HCT116 (cell line): ENCODE measurements at regions not wholly inside any gene's neighbourhood (a gene's known extent, or its start where the extent isn't known, plus 50 kb on each side); places are given as distances from the start of the nearest gene placed in this dataset.

Experiments used
- ATAC-seq: fragments of 200-7000 bp; cut with Tn5 transposase; 2 replicates; pipeline ENCODE4 v1.9.1; 2020; ENCODE audit warnings: mild to moderate bottlenecking, moderate library complexity
- BruUV-seq: library from RNA; stranded (reverse); fragments of 400-500 nt; replicated peaks from 2 replicates; lab custom pipeline; 2021; lab: Mats Ljungman, UMichigan
- CTCF ChIA-PET: fragments of 300-600 bp; sonication (Branson Sonifier 250); formaldehyde crosslinking; loops from one replicate; lab custom pipeline; 2021; ENCODE audit warnings: antibody characterized with exemption; lab: Charles Lee
- POLR2A ChIA-PET: fragments of 300-600, 350-600 bp; sonication (Branson Sonifier 250); formaldehyde crosslinking; loops from one replicate; lab custom pipeline; 2021; ENCODE audit warnings: antibody characterized with exemption; lab: Charles Lee
- RAD21 ChIA-PET, 2 experiments: fragments of 300-600 bp; sonication (Branson Sonifier 250); formaldehyde crosslinking; loops; one replicate each; lab custom pipeline; 2023; ENCODE audit warnings: low total read pairs in 2 of 2; ENCODE audit not compliant: uncharacterized antibody in 2 of 2, unreplicated experiment in 2 of 2, low non-redundant PET in 1 of 2; lab: Charles Lee
- DNase-seq: peaks from one replicate; pipeline ENCODE4 v3.0.0-alpha.2; 2010; ENCODE audit warnings: low read depth, low spot score
- H2AFZ ChIP-seq: fragments of 200-600 bp; shearing (Covaris generic), sonication (generic); 2 replicates; pipeline ENCODE4 v1.6.1; 2017; ENCODE audit warnings: low read depth, mixed run types, mixed read lengths, antibody characterized with exemption, low read length; ENCODE audit not compliant: poor library complexity, severe bottlenecking
- H3K27ac ChIP-seq: 2 replicates; pipeline ENCODE4 v1.5.1; 2012; ENCODE audit warnings: low read depth, low read length
- H3K27me3 ChIP-seq: fragments of 200-600 bp; sonication (generic); 2 replicates; pipeline ENCODE4 v1.6.1; 2016; ENCODE audit warnings: mixed run types, low read length, mixed read lengths; ENCODE audit not compliant: insufficient read depth
- H3K36me3 ChIP-seq, 2 experiments: fragments of 200-500 bp in 1 of 2; fragments of 200-600 bp in 1 of 2; sonication (Bioruptor generic) in 1 of 2; sonication (generic) in 1 of 2; 2 replicates each; pipeline versions ENCODE4 v1.5.1 to v1.6.1; 2014 to 2016; ENCODE audit warnings: low read length in 2 of 2, inconsistent platforms in 1 of 2, mixed read lengths in 1 of 2, mixed run types in 1 of 2; ENCODE audit not compliant: insufficient read depth in 2 of 2, control insufficient read depth in 1 of 2
- H3K4me1 ChIP-seq, 2 experiments: fragments of 200-600 bp in 1 of 2; sonication (generic) in 1 of 2; 2 replicates each; pipeline versions ENCODE4 v1.5.1 to v1.6.1; 2012 to 2017; ENCODE audit warnings: low read length in 2 of 2, inconsistent platforms in 1 of 2, mild to moderate bottlenecking in 1 of 2, mixed read lengths in 1 of 2, mixed run types in 1 of 2, moderate library complexity in 1 of 2; ENCODE audit not compliant: insufficient read depth in 2 of 2, control insufficient read depth in 1 of 2
- H3K4me2 ChIP-seq: fragments of 200-600 bp; sonication (generic); 2 replicates; pipeline ENCODE4 v1.6.1; 2017; ENCODE audit warnings: mixed run types, low read length, mixed read lengths
- H3K4me3 ChIP-seq, 2 experiments: fragments of 200-600 bp in 1 of 2; sonication (generic) in 1 of 2; replicated peaks in 1 of 2; 2 replicates each; pipeline ENCODE4 v1.5.1; 2011 to 2016; ENCODE audit warnings: low read length in 2 of 2, control low read depth in 1 of 2, low read depth in 1 of 2, mild to moderate bottlenecking in 1 of 2, mixed read lengths in 1 of 2, mixed run types in 1 of 2
- H3K79me2 ChIP-seq: fragments of 200-600 bp; sonication (generic); 2 replicates; pipeline ENCODE4 v1.6.1; 2017; ENCODE audit warnings: mild to moderate bottlenecking, mixed run types, low read length, moderate library complexity, mixed read lengths; ENCODE audit not compliant: insufficient read depth
- H3K9ac ChIP-seq: fragments of 200-600 bp; sonication (generic); 2 replicates; pipeline ENCODE4 v1.6.1; 2016; ENCODE audit warnings: low read length, mixed read lengths
- H3K9me2 ChIP-seq: fragments of 200-600 bp; sonication (generic), shearing (Covaris generic); 2 replicates; pipeline ENCODE4 v1.6.1; 2017; ENCODE audit warnings: mixed run types, mild to moderate bottlenecking, moderate library complexity; ENCODE audit not compliant: insufficient read depth
- H3K9me3 ChIP-seq, 2 experiments: fragments of 200-500 bp in 1 of 2; fragments of 200-600 bp in 1 of 2; sonication (Bioruptor generic) in 1 of 2; sonication (generic) in 1 of 2; 2 replicates each; pipeline ENCODE4 v1.6.1; 2014 to 2017; ENCODE audit warnings: low read length in 2 of 2, mixed read lengths in 2 of 2, inconsistent platforms in 1 of 2, low read depth in 1 of 2, mild to moderate bottlenecking in 1 of 2, mixed run types in 1 of 2, moderate library complexity in 1 of 2; ENCODE audit not compliant: control insufficient read depth in 1 of 2, insufficient read depth in 1 of 2
- H4K20me1 ChIP-seq: fragments of 200-600 bp; sonication (generic), shearing (Covaris generic); 2 replicates; pipeline ENCODE4 v1.6.1; 2017; ENCODE audit warnings: mixed run types, mild to moderate bottlenecking, moderate library complexity; ENCODE audit not compliant: insufficient read depth
- ATF3 ChIP-seq: IDR thresholded peaks from 2 replicates; pipeline ENCODE4 v1.6.1; 2012
- CBX3 ChIP-seq: IDR thresholded peaks from 2 replicates; pipeline ENCODE4 v1.6.1; 2012; ENCODE audit warnings: low read depth
- CEBPB ChIP-seq: IDR thresholded peaks from 2 replicates; pipeline ENCODE4 v1.6.1; 2012; ENCODE audit warnings: low read depth
- CTCF ChIP-seq, 3 experiments: fragments of 200-600 bp in 1 of 3; sonication (generic) in 1 of 3; IDR thresholded peaks in 2 of 3; conservative IDR thresholded peaks in 1 of 3; 2 replicates each; pipeline ENCODE4 v1.5.1; 2012 to 2017; ENCODE audit warnings: low read depth in 2 of 3, low read length in 2 of 3, antibody characterized with exemption in 1 of 3, borderline replicate concordance in 1 of 3, control low read depth in 1 of 3, mild to moderate bottlenecking in 1 of 3, mixed read lengths in 1 of 3, mixed run types in 1 of 3, moderate library complexity in 1 of 3; ENCODE audit not compliant: insufficient read depth in 1 of 3
- EGR1 ChIP-seq: IDR thresholded peaks from 2 replicates; pipeline ENCODE4 v1.6.1; 2012; ENCODE audit warnings: low read depth
- ELF1 ChIP-seq: IDR thresholded peaks from 2 replicates; pipeline ENCODE4 v1.6.1; 2012; ENCODE audit warnings: low read depth, borderline replicate concordance
- EZH2 ChIP-seq: fragments of 200-600 bp; sonication (generic); IDR thresholded peaks from 2 replicates; pipeline ENCODE4 v1.6.1; 2017; ENCODE audit warnings: antibody characterized with exemption, mixed run types
- EZH2phosphoT487 ChIP-seq: fragments of 200-600 bp; IDR thresholded peaks from 2 replicates; pipeline ENCODE4 v1.6.1; 2018; ENCODE audit warnings: antibody characterized with exemption, borderline replicate concordance
- FOSL1 ChIP-seq: IDR thresholded peaks from 2 replicates; pipeline ENCODE4 v1.6.1; 2012; ENCODE audit warnings: low read depth
- MAX ChIP-seq: IDR thresholded peaks from 2 replicates; pipeline ENCODE4 v1.6.1; 2012
- POLR2A ChIP-seq: IDR thresholded peaks from 2 replicates; pipeline ENCODE4 v1.7.0; 2011; ENCODE audit warnings: borderline replicate concordance; ENCODE audit not compliant: insufficient read depth, insufficient read length; ENCODE audit errors: extremely low read depth
- RAD21 ChIP-seq: IDR thresholded peaks from 2 replicates; pipeline ENCODE4 v1.6.1; 2012; ENCODE audit warnings: low read depth, mild to moderate bottlenecking
- SRF ChIP-seq: IDR thresholded peaks from 2 replicates; pipeline ENCODE4 v1.6.1; 2012; ENCODE audit warnings: low read depth
- YY1 ChIP-seq: IDR thresholded peaks from 2 replicates; pipeline ENCODE4 v1.6.1; 2011; ENCODE audit warnings: low read length, low read depth, moderate library complexity, mild to moderate bottlenecking; ENCODE audit not compliant: insufficient replicate concordance; ENCODE audit errors: extremely low read depth
- ZBTB33 ChIP-seq: IDR thresholded peaks from 2 replicates; pipeline ENCODE4 v1.6.1; 2011; ENCODE audit warnings: mild to moderate bottlenecking, low read length, moderate library complexity; ENCODE audit not compliant: insufficient replicate concordance; ENCODE audit errors: extremely low read depth
- ZNF274 ChIP-seq: fragments of 200-500 bp; sonication (Bioruptor generic); IDR thresholded peaks from 2 replicates; pipeline ENCODE4 v1.6.1; 2014; ENCODE audit warnings: mild to moderate bottlenecking, low read depth, low read length, inconsistent platforms
- intact Hi-C: fragments of 100-400 bp; cut with micrococcal nuclease; formaldehyde crosslinking; loops from 2 replicates; pipeline ENCODE4 v1.10.0; 2022

GRCh38 chr20:48141660-48142515 lies 356.6 kb upstream of the SULF2 start:
- no peaks in the 10 kb centered on the region for H3K79me2 ChIP-seq
- no peak overlapping the region for H3K4me3 ChIP-seq
- H4K20me1 ChIP-seq, result no peaks in the 10 kb centered on the region
- TF ChIP-seq ATF3 (no peak), CBX3 (no peak), EGR1 (no peak), CTCF (IDR thresholded peaks at IDR 0.05 in 2 of 3, conservative IDR thresholded peaks at IDR 0.05 in 1 of 3; ENCODE audit: borderline replicate concordance in 1 of 3, insufficient read depth in 1 of 3, low read depth in 2 of 3, low read length in 2 of 3) (no peak), EZH2phosphoT487 (no peak), RAD21 (no peak), ZNF274 (no peak), CEBPB (no peak), YY1 (no peak), MAX (no peak), SRF (no peak), ELF1 (no peak), FOSL1 (no peak), ZBTB33 (no peak), EZH2 (no peak), POLR2A (no peak)
- H3K9me2 ChIP-seq, result no peaks in the 10 kb centered on the region
- peaks cover 17% of the 10 kb centered on the region for H3K27me3 ChIP-seq
- no TSS peak for BruUV-seq
- H3K27ac ChIP-seq, result no peak overlapping the region
- no peaks in the 10 kb centered on the region for H3K36me3 ChIP-seq
- H3K9me3 ChIP-seq, result peaks cover 0 to 5% of the 10 kb centered on the region in 2 experiments; a peak in 1 of 4 replicates
- ChIA-PET RAD21 (interaction anchor here in 1 of 2 experiments (0.7 kb wide), 1 partner anchor 154 kb away, joined by 4 read pairs; no protein-coding TSS in a partner anchor), CTCF (interaction anchor here (1.4 kb wide), 1 partner anchor 479 kb away, joined by 3 read pairs; no protein-coding TSS in a partner anchor), POLR2A (no interaction called here)
- H3K4me2 ChIP-seq, result no peak overlapping the region
- H3K9ac ChIP-seq, result no peak overlapping the region
- intact Hi-C loops, result no loop called here
- no peak overlapping the region for H2AFZ ChIP-seq
- DNase-seq (no peak), ATAC-seq (no peak)
- H3K4me1 ChIP-seq, result no peaks in the 10 kb centered on the region
